ENCODE measurements at regions not wholly inside any gene's neighbourhood (a gene's known extent, or its start where the extent isn't known, plus 50 kb on each side); places are given as distances from the start of the nearest gene placed in this dataset.

DNA sequence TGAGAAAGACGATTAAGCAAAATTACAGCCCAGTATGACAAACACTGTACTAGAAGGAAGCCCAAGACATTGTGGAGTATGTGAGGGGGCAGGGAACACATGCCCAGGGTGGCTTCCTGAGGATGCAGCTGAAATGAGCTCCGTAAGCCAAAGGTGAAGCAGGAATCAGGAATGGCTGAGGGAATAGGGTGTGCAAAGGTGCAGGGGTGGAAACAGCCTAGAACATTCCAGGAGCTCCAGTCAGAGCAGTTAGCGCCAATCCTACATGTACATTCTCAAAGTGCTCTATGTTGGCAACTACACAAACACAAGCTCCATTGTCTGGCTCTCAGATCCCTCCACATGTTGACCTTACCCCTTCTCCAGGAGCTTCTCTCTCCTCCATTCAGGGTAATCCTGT, 257.9 kb downstream of the MAN2A1 start:
- peak in 1 of 2 donors; percentile 34 for DNase-seq (ENCODE audit: extremely low spot score in 2 of 2)
- no peaks in the 10 kb centered on the region for H3K9me3 ChIP-seq
- no peaks in the 10 kb centered on the region for H3K4me1 ChIP-seq
- no peak for TF ChIP-seq POLR2AphosphoS5 (IDR thresholded peaks at IDR 0.05; ENCODE audit: insufficient read depth in 1 of 2, low read depth in 1 of 2)
- TF ChIP-seq, protein P1, sequence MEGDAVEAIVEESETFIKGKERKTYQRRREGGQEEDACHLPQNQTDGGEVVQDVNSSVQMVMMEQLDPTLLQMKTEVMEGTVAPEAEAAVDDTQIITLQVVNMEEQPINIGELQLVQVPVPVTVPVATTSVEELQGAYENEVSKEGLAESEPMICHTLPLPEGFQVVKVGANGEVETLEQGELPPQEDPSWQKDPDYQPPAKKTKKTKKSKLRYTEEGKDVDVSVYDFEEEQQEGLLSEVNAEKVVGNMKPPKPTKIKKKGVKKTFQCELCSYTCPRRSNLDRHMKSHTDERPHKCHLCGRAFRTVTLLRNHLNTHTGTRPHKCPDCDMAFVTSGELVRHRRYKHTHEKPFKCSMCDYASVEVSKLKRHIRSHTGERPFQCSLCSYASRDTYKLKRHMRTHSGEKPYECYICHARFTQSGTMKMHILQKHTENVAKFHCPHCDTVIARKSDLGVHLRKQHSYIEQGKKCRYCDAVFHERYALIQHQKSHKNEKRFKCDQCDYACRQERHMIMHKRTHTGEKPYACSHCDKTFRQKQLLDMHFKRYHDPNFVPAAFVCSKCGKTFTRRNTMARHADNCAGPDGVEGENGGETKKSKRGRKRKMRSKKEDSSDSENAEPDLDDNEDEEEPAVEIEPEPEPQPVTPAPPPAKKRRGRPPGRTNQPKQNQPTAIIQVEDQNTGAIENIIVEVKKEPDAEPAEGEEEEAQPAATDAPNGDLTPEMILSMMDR (IDR thresholded peaks at IDR 0.05) = no peak
- no peak for TF ChIP-seq POLR2A (IDR thresholded peaks at IDR 0.05)
- no peak overlapping the region for H3K4me3 ChIP-seq
- intact Hi-C loops (cut with DNase I) = no loop called here
- no peaks in the 10 kb centered on the region for H3K36me3 ChIP-seq
- H3K27ac ChIP-seq = no peak overlapping the region
- no peaks in the 10 kb centered on the region for H3K27me3 ChIP-seq

DNA sequence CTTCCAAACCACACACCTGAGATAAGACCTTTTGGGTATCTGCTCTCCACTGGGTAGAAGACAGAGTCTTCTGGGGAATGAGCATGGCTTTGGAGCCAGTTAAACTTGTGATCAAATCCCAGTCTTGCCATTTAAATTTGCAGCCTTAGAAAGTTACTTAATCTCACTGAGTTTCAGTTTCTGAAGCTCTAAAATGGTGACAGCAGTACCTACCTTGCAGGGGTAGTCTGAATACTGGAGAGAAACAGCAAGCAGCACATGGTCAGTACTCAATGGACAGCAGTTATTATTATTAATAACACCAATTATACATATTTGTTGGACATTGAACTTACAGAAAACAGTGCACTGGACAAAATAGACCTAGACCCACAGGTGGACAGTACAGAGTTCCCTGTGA, 260.9 kb downstream of the MAN2A1 start:
- Histone ChIP-seq H3K4me3 (no peak overlapping the region), H3K4me1 (no peaks in the 10 kb centered on the region), H3K9me3 (no peaks in the 10 kb centered on the region), H3K36me3 (no peaks in the 10 kb centered on the region), H3K27ac (no peak overlapping the region), H3K27me3 (no peaks in the 10 kb centered on the region)
- TF ChIP-seq, protein P1 (IDR thresholded peaks at IDR 0.05) = no peak
- TF ChIP-seq POLR2A (IDR thresholded peaks at IDR 0.05) = no peak
- TF ChIP-seq POLR2AphosphoS5 (IDR thresholded peaks at IDR 0.05; ENCODE audit: insufficient read depth in 1 of 2, low read depth in 1 of 2) = no peak
- intact Hi-C loops (cut with DNase I) = no loop called here
- no peak for DNase-seq (ENCODE audit: extremely low spot score in 2 of 2)

GRCh38 chr5:109951348-109951747, 261.6 kb downstream of the MAN2A1 start:
- no peaks in the 10 kb centered on the region for H3K27me3 ChIP-seq
- no peak overlapping the region for H3K27ac ChIP-seq
- no peak for TF ChIP-seq POLR2A (IDR thresholded peaks at IDR 0.05)
- TF ChIP-seq POLR2AphosphoS5 (IDR thresholded peaks at IDR 0.05; ENCODE audit: insufficient read depth in 1 of 2, low read depth in 1 of 2) = no peak
- TF ChIP-seq, protein P1 (IDR thresholded peaks at IDR 0.05) = no peak
- H3K4me3 ChIP-seq = no peak overlapping the region
- no peaks in the 10 kb centered on the region for H3K9me3 ChIP-seq
- intact Hi-C loops (cut with DNase I) = no loop called here
- no peaks in the 10 kb centered on the region for H3K4me1 ChIP-seq
- H3K36me3 ChIP-seq = no peaks in the 10 kb centered on the region
- no peak for DNase-seq (ENCODE audit: extremely low spot score in 2 of 2)

DNA sequence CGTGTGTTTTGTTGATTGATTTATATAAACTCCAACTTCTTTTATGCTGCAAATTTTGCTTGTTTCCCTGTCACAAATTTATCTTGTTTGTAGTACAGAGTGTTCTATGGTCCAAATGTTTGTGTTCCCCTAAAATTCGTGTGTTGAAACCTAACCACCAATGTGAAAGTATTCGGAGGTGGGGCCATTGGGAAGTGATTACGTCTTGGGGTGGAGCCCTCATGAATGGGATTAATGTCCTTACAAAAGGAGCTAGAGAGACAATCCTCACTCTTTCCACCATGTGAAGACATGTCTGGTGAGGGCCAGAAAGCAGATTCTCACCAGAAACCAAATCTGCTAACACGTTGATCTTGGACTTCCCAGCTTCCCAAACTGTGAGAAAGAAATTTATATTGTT, 262.0 kb downstream of the MAN2A1 start:
- TF ChIP-seq, protein P1 (IDR thresholded peaks at IDR 0.05) = no peak
- TF ChIP-seq POLR2A (IDR thresholded peaks at IDR 0.05) (no peak), POLR2AphosphoS5 (IDR thresholded peaks at IDR 0.05; ENCODE audit: insufficient read depth in 1 of 2, low read depth in 1 of 2) (no peak)
- no peak for DNase-seq (ENCODE audit: extremely low spot score in 2 of 2)
- intact Hi-C loops (cut with DNase I) = no loop called here

GRCh38 chr5:109953761-109954160, 264.0 kb downstream of the MAN2A1 start:
- TF ChIP-seq POLR2A (IDR thresholded peaks at IDR 0.05) = no peak
- TF ChIP-seq, protein P1 (IDR thresholded peaks at IDR 0.05) = no peak
- no peak for TF ChIP-seq POLR2AphosphoS5 (IDR thresholded peaks at IDR 0.05; ENCODE audit: insufficient read depth in 1 of 2, low read depth in 1 of 2)
- intact Hi-C loops (cut with DNase I) = no loop called here

More for the DNA sequence above, 262.0 kb downstream of the MAN2A1 start:
- Histone ChIP-seq H3K9me3 (no peaks in the 10 kb centered on the region), H3K27me3 (no peaks in the 10 kb centered on the region), H3K4me3 (no peak overlapping the region), H3K4me1 (no peaks in the 10 kb centered on the region), H3K36me3 (no peaks in the 10 kb centered on the region), H3K27ac (no peak overlapping the region)

More at GRCh38 chr5:109953761-109954160, 264.0 kb downstream of the MAN2A1 start:
- Histone ChIP-seq H3K27me3 (no peaks in the 10 kb centered on the region), H3K4me1 (no peaks in the 10 kb centered on the region), H3K9me3 (no peaks in the 10 kb centered on the region), H3K4me3 (no peak overlapping the region), H3K36me3 (no peaks in the 10 kb centered on the region), H3K27ac (no peak overlapping the region)
- DNase-seq (ENCODE audit: extremely low spot score in 2 of 2) = no peak
